GM19438 (cell line): ENCODE measurements at regions not wholly inside any gene's neighbourhood (a gene's known extent, or its start where the extent isn't known, plus 50 kb on each side); places are given as distances from the start of the nearest gene placed in this dataset.

Source experiments
- ATAC-seq: cut with Tn5 transposase; IDR thresholded peaks from one replicate; pipeline ENCODE4 v1.9.1; 2021; ENCODE audit warnings: low read depth; ENCODE audit not compliant: unreplicated experiment

GRCh38 chr9:1639166-1639565, 376.0 kb upstream of the SMARCA2 start:
- no peak for ATAC-seq

DNA sequence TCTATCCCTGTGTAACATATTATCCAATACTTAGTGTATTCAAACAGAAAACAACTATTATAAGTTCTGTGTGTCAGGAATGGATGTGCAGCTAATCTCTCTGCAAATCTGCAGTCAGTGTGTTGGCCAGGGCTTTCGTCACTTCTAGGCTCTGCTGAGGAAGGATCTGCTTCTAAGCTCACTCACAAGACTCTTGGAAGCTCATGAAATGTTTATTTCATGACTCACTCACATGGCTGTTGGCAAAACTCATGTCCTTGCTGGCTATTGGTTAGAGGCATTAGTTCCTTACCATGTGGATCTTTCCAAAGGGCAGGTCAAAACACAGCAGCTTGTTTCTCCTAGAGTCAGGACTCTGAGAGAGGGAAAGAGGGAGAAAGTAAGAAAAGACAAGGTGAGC, 367.4 kb upstream of the SMARCA2 start:
- ATAC-seq: no peak

DNA sequence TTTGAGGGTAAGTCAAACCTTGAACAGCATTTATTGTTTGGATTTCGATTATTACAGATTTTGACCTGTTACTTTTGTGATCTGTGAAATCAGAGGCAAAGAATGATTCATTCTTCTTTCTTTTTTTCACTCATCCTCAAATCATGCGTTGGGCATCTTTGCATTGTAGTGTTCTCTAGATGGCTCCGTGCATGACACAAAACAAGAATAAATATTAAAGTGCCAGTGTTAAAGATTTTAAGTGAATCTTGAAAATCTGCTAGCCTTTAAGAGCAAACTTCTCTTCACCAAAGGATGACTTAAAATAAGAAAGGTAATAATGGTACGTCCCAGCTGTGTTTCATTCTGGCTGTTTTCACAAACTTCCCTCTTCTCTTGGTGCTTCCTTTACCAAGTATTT, 361.9 kb upstream of the SMARCA2 start:
- no peak for ATAC-seq

DNA sequence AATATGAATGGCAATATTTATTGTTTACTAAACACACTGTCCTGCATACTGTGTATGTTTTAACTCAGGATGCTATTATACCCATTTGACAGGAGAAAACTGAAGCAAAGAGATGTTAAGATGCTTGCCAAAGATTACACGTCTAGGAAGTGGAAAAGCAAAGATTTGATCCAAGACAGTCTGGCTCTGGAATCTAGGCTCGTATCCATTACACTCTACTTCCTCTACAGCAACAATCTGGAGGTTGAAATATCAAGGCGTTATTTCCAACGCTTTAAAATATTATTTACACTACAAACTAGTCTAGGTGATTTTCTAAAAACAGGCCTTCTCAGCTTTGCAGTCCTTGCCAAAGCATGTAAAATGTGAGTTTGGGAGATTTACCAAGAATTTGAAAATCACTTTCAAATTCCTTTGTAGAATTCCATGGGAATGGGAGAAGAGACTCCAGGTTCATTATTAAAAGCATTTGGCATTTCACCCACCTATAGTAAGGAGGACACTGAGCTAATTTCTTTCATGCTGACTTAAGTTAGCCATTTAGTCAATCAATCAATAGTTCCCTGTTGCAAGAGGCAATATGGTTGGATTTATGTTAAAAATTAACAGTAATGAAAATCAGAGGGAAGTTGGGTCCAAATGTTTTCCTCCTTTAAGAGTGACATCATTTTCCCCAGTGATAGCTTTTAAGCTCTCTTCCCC, 356.3 kb upstream of the SMARCA2 start:
- no peak for ATAC-seq

GRCh38 chr9:1659363-1659690, 355.8 kb upstream of the SMARCA2 start:
- no peak for ATAC-seq

DNA sequence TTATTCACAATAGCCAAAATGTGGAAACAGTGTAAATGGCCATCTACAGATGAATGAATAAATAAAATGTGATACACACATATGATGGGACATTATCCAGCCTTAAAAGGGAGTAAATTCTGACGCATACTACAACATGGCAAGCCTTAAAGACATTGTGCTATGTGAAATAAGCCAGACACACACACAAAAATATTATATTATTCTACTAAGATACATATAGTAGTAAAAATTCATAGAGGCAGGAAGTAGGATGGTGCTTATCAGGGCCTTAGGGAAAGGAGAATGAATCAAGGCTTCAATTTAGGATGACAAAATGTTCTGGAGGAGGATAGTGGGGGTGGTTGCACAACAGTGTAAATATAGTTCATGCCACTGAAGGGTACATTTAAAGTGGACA, 346.7 kb upstream of the SMARCA2 start:
- no peak for ATAC-seq

GRCh38 chr9:1673300-1673699, 341.8 kb upstream of the SMARCA2 start:
- ATAC-seq: no peak

DNA sequence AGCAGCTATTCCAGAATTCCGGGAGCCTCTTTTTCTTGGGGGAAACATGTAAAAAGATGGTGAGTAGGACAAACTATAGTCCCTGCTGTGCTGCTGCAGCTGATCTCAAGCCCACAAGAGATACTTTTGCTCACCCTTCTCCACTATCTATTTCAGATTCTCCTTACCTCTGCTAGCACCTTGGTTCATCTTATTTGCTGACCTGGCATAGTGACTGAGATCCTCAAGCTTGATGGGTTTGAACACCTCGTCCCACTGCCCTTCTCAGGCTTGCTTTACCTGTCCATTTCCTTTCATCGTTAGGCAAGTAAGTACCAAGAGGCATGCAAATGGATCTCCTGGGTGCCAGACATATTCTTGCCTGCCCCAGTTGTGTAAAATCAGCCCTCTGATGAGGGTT, 338.4 kb upstream of the SMARCA2 start:
- ATAC-seq: no peak

DNA sequence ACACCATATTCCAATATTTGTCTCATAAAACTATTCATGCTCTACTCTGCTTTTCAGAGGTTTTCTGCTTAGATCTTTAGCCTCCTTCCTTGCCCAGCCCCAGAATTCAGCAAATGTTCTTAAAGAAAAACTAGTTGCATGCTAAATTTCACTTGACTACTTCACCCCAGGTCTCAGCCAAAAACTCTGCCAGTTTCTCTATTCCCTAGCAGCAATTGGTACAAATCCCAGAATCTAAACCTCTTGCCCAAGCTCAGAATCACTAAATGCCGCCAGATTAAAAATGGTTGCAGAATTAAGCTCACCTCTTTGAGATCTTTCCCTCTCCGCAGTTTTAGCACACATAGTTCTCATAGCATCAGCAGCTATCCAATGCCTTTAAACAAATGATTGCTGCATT, 331.2 kb upstream of the SMARCA2 start:
- no peak for ATAC-seq

DNA sequence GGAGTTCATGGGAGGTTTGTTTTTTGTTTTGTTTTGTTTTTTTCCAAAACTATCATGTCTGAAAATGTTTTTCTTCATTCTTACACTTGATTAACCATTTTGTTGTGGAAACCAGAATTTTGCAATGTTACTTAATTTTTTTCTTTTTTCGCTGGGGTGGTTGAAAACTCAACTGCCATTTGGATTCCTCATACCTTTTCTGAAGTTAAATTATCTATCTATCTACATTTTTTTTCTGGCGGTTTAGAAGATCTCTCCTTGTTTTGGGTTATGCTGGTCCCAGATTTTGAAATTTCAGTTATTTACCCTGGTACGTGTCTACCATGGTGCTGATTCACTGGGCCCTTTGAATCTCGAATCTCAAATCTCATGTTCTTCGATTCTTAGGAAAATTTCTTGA, 316.2 kb upstream of the SMARCA2 start:
- ATAC-seq: no peak

- ATAC-seq: no peak
Observed at GRCh38 chr9:1701113-1701512, 314.0 kb upstream of the SMARCA2 start.

DNA sequence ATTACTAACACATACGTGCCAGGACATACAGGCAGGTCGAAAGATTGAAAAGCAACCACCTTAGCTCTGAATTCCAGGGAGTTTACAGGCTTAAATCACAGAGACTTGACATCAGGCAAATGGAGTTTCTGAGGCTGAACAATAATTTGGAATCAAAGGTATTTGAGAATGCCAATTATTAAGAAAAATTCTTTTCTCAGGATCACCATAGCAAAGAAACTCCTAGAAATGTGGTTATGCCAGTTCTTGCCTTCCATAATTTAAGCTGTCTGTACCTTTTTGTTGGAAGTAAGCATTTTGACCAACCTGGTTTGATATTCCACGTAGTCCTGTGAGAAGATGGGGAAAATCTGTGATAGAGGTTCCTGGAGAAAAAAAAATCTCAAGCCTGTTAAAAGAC, 312.4 kb upstream of the SMARCA2 start:
- no peak for ATAC-seq

DNA sequence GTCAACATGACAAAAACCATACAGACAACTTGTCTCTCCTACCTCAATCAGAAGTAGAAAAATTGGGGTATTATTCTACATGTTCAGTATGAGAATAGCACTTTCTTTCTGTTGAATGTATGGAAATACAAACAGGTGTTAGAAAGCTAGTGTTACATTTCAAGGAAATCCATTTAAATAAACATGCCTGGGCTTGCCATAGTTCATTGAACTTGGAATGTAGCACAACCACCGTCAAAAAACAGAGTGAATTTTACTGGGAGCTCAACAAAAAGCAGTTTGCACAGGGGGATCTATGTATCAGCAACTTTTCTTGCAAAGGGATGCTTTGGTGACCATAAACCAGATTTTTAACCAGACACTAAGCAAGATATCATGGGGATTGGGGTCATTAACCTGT, 307.9 kb upstream of the SMARCA2 start:
- no peak for ATAC-seq

GRCh38 chr9:1708219-1708618, 306.9 kb upstream of the SMARCA2 start:
- no peak for ATAC-seq

- no peak for ATAC-seq
Observed at GRCh38 chr9:1709347-1709746, 305.8 kb upstream of the SMARCA2 start.

GRCh38 chr9:1712861-1713450, 302.2 kb upstream of the SMARCA2 start:
- ATAC-seq: no peak

GRCh38 chr9:1713841-1714240, 301.3 kb upstream of the SMARCA2 start:
- ATAC-seq: no peak

- no peak for ATAC-seq
Observed at GRCh38 chr9:1717882-1718281, 297.3 kb upstream of the SMARCA2 start.

DNA sequence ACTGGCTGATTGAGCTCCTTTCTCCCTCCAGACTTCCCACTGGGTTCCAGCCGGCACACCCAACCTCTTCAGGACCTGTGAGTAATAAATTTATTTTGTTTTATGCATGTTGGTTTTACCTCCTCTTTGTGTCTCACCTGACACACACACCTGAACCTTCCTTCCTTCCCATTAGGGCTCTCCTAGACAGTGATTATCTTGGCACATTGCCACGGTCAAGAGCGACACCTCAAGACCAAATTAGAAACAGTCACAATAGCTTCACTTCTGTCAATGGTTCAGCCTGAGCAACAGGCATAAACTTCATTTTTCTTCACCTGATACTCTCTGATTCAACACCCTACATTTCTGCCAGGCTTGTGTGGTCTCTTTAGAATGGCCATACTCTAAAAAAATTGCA, 296.3 kb upstream of the SMARCA2 start:
- no peak for ATAC-seq

DNA sequence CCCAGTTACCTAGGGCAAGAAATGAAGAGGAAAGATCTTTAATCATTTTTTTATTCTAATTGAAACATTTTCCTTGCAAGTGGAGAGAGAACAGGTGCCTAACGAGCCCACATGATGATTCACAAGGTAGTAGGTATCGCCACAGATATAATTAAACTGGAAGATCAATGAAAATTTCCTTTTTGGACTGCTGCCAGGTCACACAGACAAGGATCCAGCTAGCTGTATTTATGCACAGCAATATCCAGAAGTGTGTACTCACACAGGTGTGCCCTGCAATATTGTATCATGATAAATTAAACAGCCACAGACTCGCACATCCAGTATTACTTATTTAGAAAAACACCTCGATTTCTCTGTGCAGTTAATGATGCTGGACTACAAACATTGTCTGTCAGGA, 294.0 kb upstream of the SMARCA2 start:
- ATAC-seq: no peak

GRCh38 chr9:1722404-1722803, 292.7 kb upstream of the SMARCA2 start:
- ATAC-seq: peak; percentile 53

DNA sequence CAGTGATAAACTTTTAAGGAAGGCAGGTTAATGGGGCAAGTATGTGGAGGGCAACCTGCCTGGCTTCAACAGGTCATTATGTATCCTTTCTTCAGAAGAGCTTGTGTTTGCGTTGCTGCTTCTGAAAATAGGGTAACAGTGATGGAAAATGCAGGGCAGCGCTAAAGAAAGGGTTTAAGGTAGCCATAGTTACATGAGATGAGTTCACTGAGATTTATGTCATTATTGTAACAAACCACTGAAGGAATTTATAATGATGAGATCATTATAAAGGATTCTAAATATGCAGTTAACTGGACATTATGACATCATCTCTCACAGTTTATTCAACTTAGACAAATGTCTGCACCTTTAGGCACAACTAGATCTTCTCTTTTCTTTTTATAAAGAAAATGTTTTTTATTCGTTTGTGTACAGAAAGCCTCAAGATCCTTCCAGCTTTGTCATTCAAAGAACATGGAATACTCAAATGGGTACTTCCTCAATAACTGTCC, 291.6 kb upstream of the SMARCA2 start:
- ATAC-seq: no peak
